HUES64 (cell line): ENCODE measurements at regions not wholly inside any gene's neighbourhood (a gene's known extent, or its start where the extent isn't known, plus 50 kb on each side); places are given as distances from the start of the nearest gene placed in this dataset.

Source experiments
- H3K27ac ChIP-seq: 2 replicates; pipeline ENCODE4 v1.7.0; 2013; ENCODE audit warnings: low read depth, low read length, inconsistent platforms
- H3K27me3 ChIP-seq: 2 replicates; pipeline ENCODE4 v1.6.1; 2013; ENCODE audit warnings: mild to moderate bottlenecking, low read length; ENCODE audit not compliant: insufficient read depth
- H3K36me3 ChIP-seq: 2 replicates; pipeline ENCODE4 v1.6.1; 2013; ENCODE audit warnings: mild to moderate bottlenecking, low read length; ENCODE audit not compliant: insufficient read depth
- H3K4me1 ChIP-seq: 2 replicates; pipeline ENCODE4 v1.6.1; 2013; ENCODE audit warnings: mild to moderate bottlenecking, low read length, moderate library complexity; ENCODE audit not compliant: insufficient read depth
- H3K4me3 ChIP-seq: 2 replicates; pipeline ENCODE4 v1.5.1; 2013; ENCODE audit warnings: mild to moderate bottlenecking, low read length, moderate library complexity
- H3K9ac ChIP-seq: 2 replicates; pipeline ENCODE4 v1.6.1; 2013; ENCODE audit warnings: mild to moderate bottlenecking, low read depth, low read length
- H3K9me3 ChIP-seq: 2 replicates; pipeline ENCODE4 v1.6.1; 2013; ENCODE audit warnings: low read depth, low read length; ENCODE audit not compliant: insufficient read depth
- WGBS: fragments of 150-250, 120-280 bp; methylation state at CpG from one replicate; pipeline ENCODE4 v1.1.7; 2013; ENCODE audit warnings: missing lambda C conversion rate; 5-methylcytosine and 5-hydroxymethylcytosine counted together

DNA sequence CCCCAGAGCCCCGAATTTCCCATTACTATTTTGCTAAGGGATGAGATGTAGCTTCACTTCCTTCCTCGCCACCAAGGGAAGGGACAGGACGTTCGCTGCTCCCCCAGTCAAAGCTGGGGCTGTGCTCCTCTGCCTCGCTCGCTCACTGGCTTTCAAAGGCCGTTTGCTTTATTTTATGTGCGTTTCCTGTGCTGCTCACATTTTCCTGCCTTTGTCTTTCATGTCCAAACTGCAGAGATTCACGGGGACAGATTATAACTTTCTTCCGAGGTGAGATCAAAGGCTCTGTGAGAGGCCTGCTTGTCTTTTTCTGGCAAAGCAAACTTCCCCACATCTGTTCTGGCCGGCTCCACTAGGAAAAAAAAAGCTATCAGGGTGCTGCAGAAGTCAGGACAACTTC is 76.0 kb upstream of the FZD10 start:
- Histone ChIP-seq H3K36me3 (no peaks in the 10 kb centered on the region), H3K27ac (no peak overlapping the region), H3K4me3 (no peak overlapping the region), H3K4me1 (peaks cover 15% of the 10 kb centered on the region), H3K27me3 (peaks cover 18% of the 10 kb centered on the region; the same call in 1 of the 2 replicates), H3K9ac (no peak overlapping the region), H3K9me3 (no peaks in the 10 kb centered on the region)
- WGBS = 45% methylated on average over 11 of the region's 11 CpGs

- Histone ChIP-seq H3K27ac (no peak overlapping the region), H3K4me1 (peaks cover 15% of the 10 kb centered on the region)
- 58% methylated on average over 8 of the region's 8 CpGs for WGBS
Measured at GRCh38 chr12:130086797-130087196, 75.5 kb upstream of the FZD10 start.

DNA sequence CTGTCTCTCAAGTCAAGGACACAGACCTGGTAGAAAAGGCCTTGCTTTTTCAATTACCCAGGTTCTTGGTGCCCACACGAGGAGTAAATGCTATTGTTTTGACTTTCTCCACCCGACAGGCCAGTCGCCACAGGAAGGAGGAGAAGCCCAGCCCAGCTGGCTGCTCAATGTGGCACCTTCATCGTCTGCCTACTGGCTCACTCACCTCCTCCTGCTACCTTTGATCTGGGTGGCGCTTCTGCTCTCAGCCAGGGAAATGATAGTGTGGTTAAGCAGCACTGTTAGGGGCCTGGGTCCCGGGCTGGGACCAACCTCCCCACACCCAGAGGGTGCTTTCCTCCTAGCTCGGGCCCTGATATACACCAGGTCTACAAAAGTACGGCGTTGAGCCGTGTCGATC is 75.0 kb upstream of the FZD10 start:
- Histone ChIP-seq H3K9ac (no peak overlapping the region), H3K27me3 (peaks cover 13% of the 10 kb centered on the region; the same call in 1 of the 2 replicates), H3K9me3 (no peaks in the 10 kb centered on the region), H3K36me3 (no peaks in the 10 kb centered on the region), H3K4me1 (peaks cover 15% of the 10 kb centered on the region), H3K27ac (no peak overlapping the region), H3K4me3 (no peak overlapping the region)
- WGBS = 79% methylated on average over 11 of the region's 11 CpGs

More at GRCh38 chr12:130086797-130087196, 75.5 kb upstream of the FZD10 start:
- H3K27me3 ChIP-seq = peaks cover 16% of the 10 kb centered on the region; the same call in 1 of the 2 replicates
- H3K9me3 ChIP-seq = no peaks in the 10 kb centered on the region
- no peak overlapping the region for H3K4me3 ChIP-seq
- no peak overlapping the region for H3K9ac ChIP-seq
- H3K36me3 ChIP-seq = no peaks in the 10 kb centered on the region

GRCh38 chr12:130088504-130088903 is 73.8 kb upstream of the FZD10 start:
- Histone ChIP-seq H3K27me3 (peaks cover 13% of the 10 kb centered on the region), H3K4me3 (no peak overlapping the region)
- 79% methylated on average over 11 of the region's 11 CpGs for WGBS

GRCh38 chr12:130090542-130090941 is 71.7 kb upstream of the FZD10 start:
- Histone ChIP-seq H3K27ac (no peak overlapping the region), H3K9ac (no peak overlapping the region), H3K9me3 (no peaks in the 10 kb centered on the region), H3K36me3 (no peaks in the 10 kb centered on the region), H3K27me3 (peaks cover 13% of the 10 kb centered on the region), H3K4me3 (no peak overlapping the region), H3K4me1 (peaks cover 18% of the 10 kb centered on the region)
- WGBS = 90% methylated on average over 2 of the region's 2 CpGs

More at GRCh38 chr12:130088504-130088903, 73.8 kb upstream of the FZD10 start:
- Histone ChIP-seq H3K9me3 (no peaks in the 10 kb centered on the region), H3K36me3 (no peaks in the 10 kb centered on the region), H3K9ac (no peak overlapping the region), H3K27ac (no peak overlapping the region), H3K4me1 (peaks cover 19% of the 10 kb centered on the region)

DNA sequence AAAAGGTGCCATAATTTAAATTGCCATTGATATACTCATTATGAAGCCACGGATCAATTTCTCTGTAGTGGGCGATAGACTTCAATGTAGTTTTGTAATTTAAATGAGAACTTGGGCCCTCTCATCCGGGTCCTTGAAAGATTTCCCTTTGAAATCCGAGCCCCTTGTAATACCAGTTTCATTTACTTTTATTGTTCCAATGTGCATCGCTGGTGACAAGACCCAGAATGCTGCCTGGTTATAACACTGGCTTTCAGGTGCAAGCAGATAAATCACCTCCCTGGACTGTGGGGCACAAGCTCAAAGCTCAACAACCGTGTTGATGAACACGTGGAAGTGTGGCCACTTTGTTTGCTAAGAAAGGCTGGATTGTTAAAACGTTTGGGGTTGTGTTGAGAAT is 68.9 kb upstream of the FZD10 start:
- H3K27ac ChIP-seq = no peak overlapping the region
- no peaks in the 10 kb centered on the region for H3K36me3 ChIP-seq
- H3K4me1 ChIP-seq = peaks cover 5% of the 10 kb centered on the region; the same call in 1 of the 2 replicates
- no peak overlapping the region for H3K4me3 ChIP-seq
- no peaks in the 10 kb centered on the region for H3K9me3 ChIP-seq
- 83% methylated on average over 8 of the region's 8 CpGs for WGBS
- H3K27me3 ChIP-seq = no peaks in the 10 kb centered on the region; the same call in none of the 2 replicates
- H3K9ac ChIP-seq = no peak overlapping the region

- Histone ChIP-seq H3K4me1 (peaks cover 11% of the 10 kb centered on the region; the same call in 1 of the 2 replicates), H3K36me3 (no peaks in the 10 kb centered on the region), H3K27me3 (no peaks in the 10 kb centered on the region; the same call in none of the 2 replicates), H3K9ac (no peak overlapping the region), H3K4me3 (no peak overlapping the region), H3K9me3 (no peaks in the 10 kb centered on the region), H3K27ac (no peak overlapping the region)
- WGBS = 88% methylated on average over 8 of the region's 8 CpGs
Measured at GRCh38 chr12:130097342-130097741, 64.9 kb upstream of the FZD10 start.

DNA sequence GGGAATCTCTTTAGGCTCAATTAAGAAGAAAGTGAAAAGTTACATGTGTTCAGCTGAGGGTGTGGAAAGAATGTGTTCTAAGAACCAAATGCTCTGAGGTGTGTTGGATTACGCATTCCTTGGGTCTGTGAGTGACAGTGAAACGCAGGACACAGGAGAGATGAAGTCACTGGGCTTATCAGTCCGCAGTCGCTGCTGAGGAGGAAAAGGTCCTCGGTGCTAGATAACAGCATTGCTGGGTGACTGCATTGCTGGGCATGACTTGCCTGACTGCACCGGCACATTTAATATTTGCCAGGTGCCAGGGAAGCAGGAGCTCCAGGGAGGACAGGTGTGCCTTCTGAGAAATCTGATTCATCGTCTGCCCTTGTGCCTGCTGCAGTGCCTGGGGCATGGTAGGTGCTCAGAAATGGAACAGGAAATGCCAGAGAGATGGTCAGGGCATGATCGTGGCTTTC is 64.4 kb upstream of the FZD10 start:
- no peak overlapping the region for H3K27ac ChIP-seq
- 79% methylated on average over 8 of the region's 8 CpGs for WGBS

GRCh38 chr12:130098301-130099005 is 63.8 kb upstream of the FZD10 start:
- peaks cover 7% of the 10 kb centered on the region; the same call in 1 of the 2 replicates for H3K4me1 ChIP-seq
- H3K27me3 ChIP-seq = no peaks in the 10 kb centered on the region; the same call in 1 of the 2 replicates
- no peak overlapping the region for H3K9ac ChIP-seq
- H3K27ac ChIP-seq = no peak overlapping the region
- H3K9me3 ChIP-seq = no peaks in the 10 kb centered on the region
- no peak overlapping the region for H3K4me3 ChIP-seq
- no peaks in the 10 kb centered on the region for H3K36me3 ChIP-seq
- 93% methylated on average over 11 of the region's 11 CpGs for WGBS

More for the DNA sequence above, 64.4 kb upstream of the FZD10 start:
- Histone ChIP-seq H3K27me3 (no peaks in the 10 kb centered on the region; the same call in none of the 2 replicates), H3K4me1 (peaks cover 11% of the 10 kb centered on the region; the same call in 1 of the 2 replicates), H3K9ac (no peak overlapping the region), H3K9me3 (no peaks in the 10 kb centered on the region), H3K4me3 (no peak overlapping the region), H3K36me3 (no peaks in the 10 kb centered on the region)

DNA sequence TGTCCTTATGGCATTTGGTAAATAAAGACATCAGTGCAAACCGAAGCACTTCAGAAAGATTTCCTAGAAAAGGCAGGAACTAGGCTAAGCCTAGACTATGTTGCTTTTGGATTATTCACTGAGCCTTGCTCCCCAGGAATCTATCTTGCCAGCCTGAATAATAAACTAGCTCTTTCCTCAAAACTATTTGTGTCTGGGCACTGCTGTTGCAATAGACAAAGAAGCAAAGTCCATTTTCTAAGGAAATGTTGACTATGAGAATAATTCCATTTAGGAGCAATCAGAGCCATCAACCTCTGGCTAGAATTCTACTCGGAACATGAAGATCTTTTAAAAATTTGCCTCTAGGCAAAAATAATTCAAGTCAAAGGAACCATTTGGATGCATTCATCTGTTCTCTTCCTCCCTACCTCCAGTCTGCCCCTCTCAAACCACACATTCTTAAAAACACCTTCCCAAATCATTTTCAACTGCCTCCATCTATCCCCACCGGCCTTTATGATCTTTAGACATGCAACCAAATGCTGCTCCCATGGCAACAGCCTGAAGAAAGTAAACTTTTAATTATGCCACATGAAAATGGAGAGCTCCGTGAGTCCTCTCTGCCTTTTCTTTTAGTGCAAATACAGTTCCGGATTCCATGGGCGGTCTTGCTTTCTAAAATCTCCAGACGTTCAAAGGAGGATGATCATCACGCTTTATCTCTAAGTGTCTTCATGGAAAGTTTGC is 61.5 kb upstream of the FZD10 start:
- no peak overlapping the region for H3K27ac ChIP-seq
- H3K36me3 ChIP-seq = no peaks in the 10 kb centered on the region
- no peaks in the 10 kb centered on the region for H3K9me3 ChIP-seq
- peaks cover 19% of the 10 kb centered on the region; the same call in 1 of the 2 replicates for H3K4me1 ChIP-seq
- WGBS = 88% methylated on average over 8 of the region's 8 CpGs
- H3K4me3 ChIP-seq = no peak overlapping the region
- peaks cover 13% of the 10 kb centered on the region for H3K27me3 ChIP-seq
- no peak overlapping the region for H3K9ac ChIP-seq

- Histone ChIP-seq H3K4me1 (peaks cover 19% of the 10 kb centered on the region; the same call in 1 of the 2 replicates), H3K9me3 (no peaks in the 10 kb centered on the region), H3K4me3 (no peak overlapping the region), H3K9ac (no peak overlapping the region), H3K27me3 (peaks cover 13% of the 10 kb centered on the region), H3K36me3 (no peaks in the 10 kb centered on the region), H3K27ac (no peak overlapping the region)
- 42% methylated on average over 7 of the region's 7 CpGs for WGBS
Measured at GRCh38 chr12:130101370-130101769, 60.9 kb upstream of the FZD10 start.
